SK-N-SH (cell line): ENCODE measurements at regions not wholly inside any gene's neighbourhood (a gene's known extent, or its start where the extent isn't known, plus 50 kb on each side); places are given as distances from the start of the nearest gene placed in this dataset.

ENCODE experiments used
- CTCF ChIA-PET: fragments of 300-600, 350-600 bp; formaldehyde crosslinking; extraction: SDS; loops from one replicate; lab custom pipeline; 2021; lab: Yijun Ruan, JAX
- POLR2A ChIA-PET: fragments of 350-600 bp; sonication (Branson Sonifier 250); formaldehyde crosslinking; extraction: SDS; loops from one replicate; lab custom pipeline; 2020; ENCODE audit warnings: antibody characterized with exemption, inconsistent platforms; lab: Yijun Ruan, JAX
- DNase-seq: peaks from one replicate; pipeline ENCODE4 v3.0.0; 2012
- H2AFZ ChIP-seq: fragments of 200-600 bp; sonication (generic); 2 replicates; pipeline ENCODE4 v1.8.1; 2016; ENCODE audit warnings: antibody characterized with exemption, mild to moderate bottlenecking, low read depth
- H3F3A ChIP-seq: fragments of 200-600 bp; sonication (generic); replicated peaks from 2 replicates; pipeline ENCODE3; 2016; ENCODE audit warnings: antibody characterized with exemption, mild to moderate bottlenecking; ENCODE audit not compliant: insufficient read depth
- H3K27ac ChIP-seq, 2 experiments: fragments of 200-500 bp in 1 of 2; fragments of 200-600 bp in 1 of 2; sonication (Bioruptor generic) in 1 of 2; sonication (generic), shearing (Covaris generic) in 1 of 2; 2 replicates each; pipeline versions ENCODE4 v1.5.1 to v1.6.1; 2014 to 2016; ENCODE audit warnings: low read depth in 2 of 2, inconsistent platforms in 1 of 2, low read length in 1 of 2, mild to moderate bottlenecking in 1 of 2, mixed read lengths in 1 of 2
- H3K27me3 ChIP-seq: fragments of 200-600 bp; sonication (generic), shearing (Covaris generic); 2 replicates; pipeline ENCODE4 v1.6.1; 2016; ENCODE audit warnings: mixed run types; ENCODE audit not compliant: insufficient read depth
- H3K36me3 ChIP-seq, 2 experiments: fragments of 200-500 bp in 1 of 2; fragments of 200-600 bp in 1 of 2; sonication (Bioruptor generic) in 1 of 2; sonication (generic) in 1 of 2; replicated peaks in 1 of 2; 2 replicates each; pipeline versions ENCODE3 to v1.5.1; 2014 to 2016; ENCODE audit warnings: low read length in 1 of 2, mild to moderate bottlenecking in 1 of 2; ENCODE audit not compliant: insufficient read depth in 2 of 2, control insufficient read depth in 1 of 2
- H3K4me1 ChIP-seq, 2 experiments: fragments of 200-500 bp in 1 of 2; fragments of 200-600 bp in 1 of 2; sonication (Bioruptor generic) in 1 of 2; sonication (generic), shearing (Covaris generic) in 1 of 2; 2 replicates each; pipeline versions ENCODE4 v1.5.1 to v1.6.1; 2014 to 2016; ENCODE audit warnings: low read depth in 1 of 2, low read length in 1 of 2, mixed run types in 1 of 2; ENCODE audit not compliant: insufficient read depth in 2 of 2, control insufficient read depth in 1 of 2
- H3K4me2 ChIP-seq: fragments of 200-600 bp; sonication (generic), shearing (Covaris generic); 2 replicates; pipeline ENCODE4 v1.6.1; 2017; ENCODE audit warnings: mixed run types
- H3K4me3 ChIP-seq, 2 experiments: fragments of 200-500 bp in 1 of 2; fragments of 200-600 bp in 1 of 2; sonication (Bioruptor generic) in 1 of 2; sonication (generic), shearing (Covaris generic) in 1 of 2; 2 replicates each; pipeline versions ENCODE4 v1.5.1 to v1.8.1; 2014 to 2016; ENCODE audit warnings: low read depth in 2 of 2, inconsistent platforms in 1 of 2, low read length in 1 of 2, mild to moderate bottlenecking in 1 of 2, mixed read lengths in 1 of 2, moderate library complexity in 1 of 2
- H3K79me2 ChIP-seq: fragments of 200-600 bp; sonication (generic); 2 replicates; pipeline ENCODE4 v1.8.1; 2017; ENCODE audit warnings: mild to moderate bottlenecking; ENCODE audit not compliant: insufficient read depth
- H3K9ac ChIP-seq: fragments of 200-600 bp; sonication (generic); 2 replicates; pipeline ENCODE4 v1.6.1; 2017; ENCODE audit warnings: mixed run types
- H3K9me2 ChIP-seq: fragments of 200-600 bp; sonication (generic); 2 replicates; pipeline ENCODE4 v1.6.1; 2017; ENCODE audit warnings: mixed run types
- H3K9me3 ChIP-seq: fragments of 200-600 bp; sonication (generic); 2 replicates; pipeline ENCODE4 v1.6.1; 2017; ENCODE audit warnings: mixed run types, mild to moderate bottlenecking, moderate library complexity
- H4K20me1 ChIP-seq: fragments of 200-600 bp; sonication (generic); 2 replicates; pipeline ENCODE4 v1.6.1; 2017; ENCODE audit warnings: mild to moderate bottlenecking, mixed run types; ENCODE audit not compliant: insufficient read depth
- CHD2 ChIP-seq: fragments of 150-350 bp; IDR thresholded peaks from 2 replicates; pipeline ENCODE4 v1.6.1; 2018; ENCODE audit warnings: low read length; ENCODE audit not compliant: partially characterized antibody
- FOSL2 ChIP-seq: IDR thresholded peaks from 2 replicates; pipeline ENCODE4 v1.4.0; 2012; ENCODE audit warnings: low read depth, mild to moderate bottlenecking, moderate library complexity, borderline replicate concordance
- FOXJ3 ChIP-seq: sonication (generic); formaldehyde crosslinking; IDR thresholded peaks from 2 replicates; pipeline ENCODE4 v1.5.1; 2020; ENCODE audit warnings: mild to moderate bottlenecking, missing genetic modification reagents
- GABPA ChIP-seq: IDR thresholded peaks from 2 replicates; pipeline ENCODE4 v1.4.0; 2012; ENCODE audit warnings: low read depth, mild to moderate bottlenecking
- JUND ChIP-seq: IDR thresholded peaks from 2 replicates; pipeline ENCODE4 v1.4.0; 2012
- MXI1 ChIP-seq: IDR thresholded peaks from 2 replicates; pipeline ENCODE4 v1.6.1; 2012; ENCODE audit warnings: mild to moderate bottlenecking, low read depth, low read length, improper control_type of control experiment
- SIN3A ChIP-seq: IDR thresholded peaks from 2 replicates; pipeline ENCODE4 v1.6.1; 2012; ENCODE audit warnings: low read depth, mild to moderate bottlenecking, low read length, moderate library complexity, borderline replicate concordance
- TAF1 ChIP-seq: IDR thresholded peaks from 2 replicates; pipeline ENCODE4 v1.6.1; 2012; ENCODE audit warnings: low read depth, mild to moderate bottlenecking, low read length, moderate library complexity, borderline replicate concordance
- TEAD4 ChIP-seq: IDR thresholded peaks from 2 replicates; pipeline ENCODE4 v1.4.0; 2012; ENCODE audit warnings: mild to moderate bottlenecking, borderline replicate concordance; ENCODE audit not compliant: insufficient read depth
- YY1 ChIP-seq: IDR thresholded peaks from 2 replicates; pipeline ENCODE4 v1.4.0; 2012; ENCODE audit warnings: low read depth, mild to moderate bottlenecking
- TF ChIP-seq, protein P1 (sequence below): fragments of 150-350 bp; IDR thresholded peaks from 2 replicates; pipeline ENCODE4 v1.6.1; 2017; ENCODE audit warnings: antibody characterized with exemption, low read length, low read depth, borderline replicate concordance
- TF ChIP-seq, protein P2 (sequence below): IDR thresholded peaks from 2 replicates; pipeline ENCODE4; 2012
- TF ChIP-seq, protein P3 (sequence below): fragments of 200-600 bp; sonication (generic); IDR thresholded peaks from 2 replicates; pipeline ENCODE4 v1.6.1; 2017; ENCODE audit warnings: antibody characterized with exemption, mild to moderate bottlenecking, moderate library complexity
- TF ChIP-seq, protein P4 (sequence below): IDR thresholded peaks from 2 replicates; pipeline ENCODE4 v1.4.0; 2012; ENCODE audit warnings: low read depth, borderline replicate concordance
- TF ChIP-seq, protein P5 (sequence below): IDR thresholded peaks from 2 replicates; pipeline ENCODE4 v1.6.1; 2012; ENCODE audit warnings: mild to moderate bottlenecking, low read depth, low read length, moderate library complexity

DNA sequence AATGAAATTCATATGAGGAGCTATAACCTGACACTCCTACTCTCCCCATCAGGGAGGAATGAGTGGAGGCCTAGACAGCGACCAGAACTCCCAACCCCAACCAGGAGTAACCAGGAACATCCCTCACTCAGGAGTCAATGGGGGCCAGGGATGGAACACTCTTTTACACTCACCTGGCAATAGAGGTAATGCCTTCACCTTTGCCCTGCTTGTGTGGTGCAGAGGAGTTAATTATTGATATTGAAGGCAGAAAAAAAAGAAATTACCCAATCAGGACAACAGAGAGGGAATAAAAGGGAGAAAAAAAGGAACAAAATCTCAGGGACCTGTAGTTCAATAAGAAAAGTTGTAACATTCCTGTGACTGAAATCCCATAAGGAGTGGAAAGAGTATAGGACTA, 141.5 kb downstream of the PPP4R3C start (continued):
- TF ChIP-seq, protein P1, sequence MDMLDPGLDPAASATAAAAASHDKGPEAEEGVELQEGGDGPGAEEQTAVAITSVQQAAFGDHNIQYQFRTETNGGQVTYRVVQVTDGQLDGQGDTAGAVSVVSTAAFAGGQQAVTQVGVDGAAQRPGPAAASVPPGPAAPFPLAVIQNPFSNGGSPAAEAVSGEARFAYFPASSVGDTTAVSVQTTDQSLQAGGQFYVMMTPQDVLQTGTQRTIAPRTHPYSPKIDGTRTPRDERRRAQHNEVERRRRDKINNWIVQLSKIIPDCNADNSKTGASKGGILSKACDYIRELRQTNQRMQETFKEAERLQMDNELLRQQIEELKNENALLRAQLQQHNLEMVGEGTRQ = no peak
- no peak for TF ChIP-seq CHD2
- no peak for TF ChIP-seq FOSL2
- TF ChIP-seq, protein P2, sequence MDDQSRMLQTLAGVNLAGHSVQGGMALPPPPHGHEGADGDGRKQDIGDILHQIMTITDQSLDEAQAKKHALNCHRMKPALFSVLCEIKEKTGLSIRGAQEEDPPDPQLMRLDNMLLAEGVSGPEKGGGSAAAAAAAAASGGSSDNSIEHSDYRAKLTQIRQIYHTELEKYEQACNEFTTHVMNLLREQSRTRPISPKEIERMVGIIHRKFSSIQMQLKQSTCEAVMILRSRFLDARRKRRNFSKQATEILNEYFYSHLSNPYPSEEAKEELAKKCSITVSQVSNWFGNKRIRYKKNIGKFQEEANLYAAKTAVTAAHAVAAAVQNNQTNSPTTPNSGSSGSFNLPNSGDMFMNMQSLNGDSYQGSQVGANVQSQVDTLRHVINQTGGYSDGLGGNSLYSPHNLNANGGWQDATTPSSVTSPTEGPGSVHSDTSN = no peak
- no peak for TF ChIP-seq JUND
- TF ChIP-seq SIN3A = no peak
- TF ChIP-seq, protein P3, sequence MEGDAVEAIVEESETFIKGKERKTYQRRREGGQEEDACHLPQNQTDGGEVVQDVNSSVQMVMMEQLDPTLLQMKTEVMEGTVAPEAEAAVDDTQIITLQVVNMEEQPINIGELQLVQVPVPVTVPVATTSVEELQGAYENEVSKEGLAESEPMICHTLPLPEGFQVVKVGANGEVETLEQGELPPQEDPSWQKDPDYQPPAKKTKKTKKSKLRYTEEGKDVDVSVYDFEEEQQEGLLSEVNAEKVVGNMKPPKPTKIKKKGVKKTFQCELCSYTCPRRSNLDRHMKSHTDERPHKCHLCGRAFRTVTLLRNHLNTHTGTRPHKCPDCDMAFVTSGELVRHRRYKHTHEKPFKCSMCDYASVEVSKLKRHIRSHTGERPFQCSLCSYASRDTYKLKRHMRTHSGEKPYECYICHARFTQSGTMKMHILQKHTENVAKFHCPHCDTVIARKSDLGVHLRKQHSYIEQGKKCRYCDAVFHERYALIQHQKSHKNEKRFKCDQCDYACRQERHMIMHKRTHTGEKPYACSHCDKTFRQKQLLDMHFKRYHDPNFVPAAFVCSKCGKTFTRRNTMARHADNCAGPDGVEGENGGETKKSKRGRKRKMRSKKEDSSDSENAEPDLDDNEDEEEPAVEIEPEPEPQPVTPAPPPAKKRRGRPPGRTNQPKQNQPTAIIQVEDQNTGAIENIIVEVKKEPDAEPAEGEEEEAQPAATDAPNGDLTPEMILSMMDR = no peak
- TF ChIP-seq, all 33 proteins: peak for 0

DNA sequence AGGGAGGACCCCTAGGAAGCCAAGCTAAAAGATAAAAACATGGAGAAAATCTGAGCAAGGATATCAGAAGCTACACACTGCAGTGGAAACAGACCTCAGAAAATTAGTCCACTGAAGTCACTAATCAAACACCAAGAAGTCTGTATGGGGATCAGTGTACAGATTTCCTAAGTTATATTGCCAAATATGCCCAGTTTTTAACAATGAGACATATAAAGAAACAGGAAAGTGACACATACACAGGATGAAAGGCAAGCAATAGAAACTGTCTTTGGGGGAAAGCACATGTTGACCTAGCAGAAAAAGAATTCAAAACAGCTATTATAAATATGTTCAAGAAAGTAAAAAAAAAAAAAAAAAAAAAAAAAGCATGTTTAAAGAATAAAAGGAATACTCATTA, 153.7 kb downstream of the PPP4R3C start:
- no peaks in the 10 kb centered on the region for H4K20me1 ChIP-seq
- H3K36me3 ChIP-seq = no peaks in the 10 kb centered on the region
- H3K9me2 ChIP-seq = no peaks in the 10 kb centered on the region
- H3K4me2 ChIP-seq = no peak overlapping the region
- H3K27me3 ChIP-seq = no peaks in the 10 kb centered on the region
- no peaks in the 10 kb centered on the region; a peak in 1 of 4 replicates for H3K4me1 ChIP-seq
- H3K9ac ChIP-seq = no peak overlapping the region
- H3F3A ChIP-seq = no peaks in the 10 kb centered on the region
- H3K27ac ChIP-seq = no peak overlapping the region
- no peak for DNase-seq
- CTCF ChIA-PET = no interaction called here
- TF ChIP-seq, protein P4, sequence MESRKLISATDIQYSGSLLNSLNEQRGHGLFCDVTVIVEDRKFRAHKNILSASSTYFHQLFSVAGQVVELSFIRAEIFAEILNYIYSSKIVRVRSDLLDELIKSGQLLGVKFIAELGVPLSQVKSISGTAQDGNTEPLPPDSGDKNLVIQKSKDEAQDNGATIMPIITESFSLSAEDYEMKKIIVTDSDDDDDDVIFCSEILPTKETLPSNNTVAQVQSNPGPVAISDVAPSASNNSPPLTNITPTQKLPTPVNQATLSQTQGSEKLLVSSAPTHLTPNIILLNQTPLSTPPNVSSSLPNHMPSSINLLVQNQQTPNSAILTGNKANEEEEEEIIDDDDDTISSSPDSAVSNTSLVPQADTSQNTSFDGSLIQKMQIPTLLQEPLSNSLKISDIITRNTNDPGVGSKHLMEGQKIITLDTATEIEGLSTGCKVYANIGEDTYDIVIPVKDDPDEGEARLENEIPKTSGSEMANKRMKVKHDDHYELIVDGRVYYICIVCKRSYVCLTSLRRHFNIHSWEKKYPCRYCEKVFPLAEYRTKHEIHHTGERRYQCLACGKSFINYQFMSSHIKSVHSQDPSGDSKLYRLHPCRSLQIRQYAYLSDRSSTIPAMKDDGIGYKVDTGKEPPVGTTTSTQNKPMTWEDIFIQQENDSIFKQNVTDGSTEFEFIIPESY = no peak
- TF ChIP-seq, protein P5, sequence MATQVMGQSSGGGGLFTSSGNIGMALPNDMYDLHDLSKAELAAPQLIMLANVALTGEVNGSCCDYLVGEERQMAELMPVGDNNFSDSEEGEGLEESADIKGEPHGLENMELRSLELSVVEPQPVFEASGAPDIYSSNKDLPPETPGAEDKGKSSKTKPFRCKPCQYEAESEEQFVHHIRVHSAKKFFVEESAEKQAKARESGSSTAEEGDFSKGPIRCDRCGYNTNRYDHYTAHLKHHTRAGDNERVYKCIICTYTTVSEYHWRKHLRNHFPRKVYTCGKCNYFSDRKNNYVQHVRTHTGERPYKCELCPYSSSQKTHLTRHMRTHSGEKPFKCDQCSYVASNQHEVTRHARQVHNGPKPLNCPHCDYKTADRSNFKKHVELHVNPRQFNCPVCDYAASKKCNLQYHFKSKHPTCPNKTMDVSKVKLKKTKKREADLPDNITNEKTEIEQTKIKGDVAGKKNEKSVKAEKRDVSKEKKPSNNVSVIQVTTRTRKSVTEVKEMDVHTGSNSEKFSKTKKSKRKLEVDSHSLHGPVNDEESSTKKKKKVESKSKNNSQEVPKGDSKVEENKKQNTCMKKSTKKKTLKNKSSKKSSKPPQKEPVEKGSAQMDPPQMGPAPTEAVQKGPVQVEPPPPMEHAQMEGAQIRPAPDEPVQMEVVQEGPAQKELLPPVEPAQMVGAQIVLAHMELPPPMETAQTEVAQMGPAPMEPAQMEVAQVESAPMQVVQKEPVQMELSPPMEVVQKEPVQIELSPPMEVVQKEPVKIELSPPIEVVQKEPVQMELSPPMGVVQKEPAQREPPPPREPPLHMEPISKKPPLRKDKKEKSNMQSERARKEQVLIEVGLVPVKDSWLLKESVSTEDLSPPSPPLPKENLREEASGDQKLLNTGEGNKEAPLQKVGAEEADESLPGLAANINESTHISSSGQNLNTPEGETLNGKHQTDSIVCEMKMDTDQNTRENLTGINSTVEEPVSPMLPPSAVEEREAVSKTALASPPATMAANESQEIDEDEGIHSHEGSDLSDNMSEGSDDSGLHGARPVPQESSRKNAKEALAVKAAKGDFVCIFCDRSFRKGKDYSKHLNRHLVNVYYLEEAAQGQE = no peak
- TF ChIP-seq YY1 = no peak
- TF ChIP-seq FOSL2 = no peak
- TF ChIP-seq MXI1 = no peak
- no peak for TF ChIP-seq TAF1
- TF ChIP-seq, protein P2 = no peak
- TF ChIP-seq, protein P1 = no peak
- TF ChIP-seq FOXJ3 = no peak
- no peak for TF ChIP-seq GABPA
- TF ChIP-seq TEAD4 = no peak
- no peak overlapping the region for H3K4me3 ChIP-seq
- H2AFZ ChIP-seq = no peak overlapping the region; the same call in 1 of the 2 replicates
- H3K9me3 ChIP-seq = no peaks in the 10 kb centered on the region
- no peaks in the 10 kb centered on the region for H3K79me2 ChIP-seq
- POLR2A ChIA-PET = no interaction called here
